ENCODE measurements at regions not wholly inside any gene's neighbourhood (a gene's known extent, or its start where the extent isn't known, plus 50 kb on each side); places are given as distances from the start of the nearest gene placed in this dataset.

DNA sequence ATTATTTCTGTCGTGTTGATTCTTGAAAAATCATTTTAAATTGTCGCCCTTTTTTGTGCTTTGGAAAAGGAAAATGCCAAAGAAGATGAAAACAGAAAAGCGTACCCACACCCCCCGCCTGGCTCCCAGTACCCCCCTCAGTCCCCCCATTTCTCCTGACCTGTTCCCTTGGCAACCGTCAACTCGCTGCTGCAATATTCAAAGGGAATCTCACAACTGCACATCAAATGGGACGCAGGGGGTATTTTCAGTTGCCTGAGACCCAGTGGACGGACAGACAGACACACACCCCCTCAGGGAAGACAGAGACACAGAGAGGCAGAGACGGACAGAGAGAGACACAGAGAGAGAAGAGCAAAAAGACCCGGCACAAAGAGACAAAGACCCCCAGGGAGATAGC lies 83.5 kb upstream of the PRR20G start:
- 27% methylated on average over 9 of the region's 10 CpGs for WGBS (ENCODE audit: missing lambda C conversion rate)
- DNase-seq (ENCODE audit: low read depth in 1 of 2, low spot score in 1 of 2): no peak

DNA sequence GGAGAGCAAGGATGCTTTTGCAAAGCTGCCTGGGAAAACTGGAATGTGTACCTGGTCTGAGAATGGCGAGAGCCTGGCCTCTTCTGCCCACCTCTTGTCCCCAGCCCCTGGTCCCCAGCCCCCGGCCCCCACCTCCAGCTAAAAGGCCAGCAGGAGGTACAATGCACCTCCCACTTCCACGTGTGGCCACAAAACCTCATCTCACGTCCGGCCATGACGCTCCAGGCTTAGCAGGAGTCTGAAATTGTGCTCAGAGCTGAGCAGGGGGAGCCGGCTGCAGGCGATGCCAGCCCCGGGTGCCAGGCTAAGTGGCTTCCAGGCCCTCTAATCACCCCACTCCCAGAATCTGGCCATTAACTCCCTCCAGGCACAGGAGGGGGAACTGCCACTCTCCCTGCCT lies 83.1 kb upstream of the PRR20G start:
- 33% methylated on average over 1 of the region's 9 CpGs for WGBS (ENCODE audit: missing lambda C conversion rate)
- FAIRE-seq: no peak
- H3K4me1 ChIP-seq: no peaks in the 10 kb centered on the region
- no peak overlapping the region for H3K4me3 ChIP-seq
- no peak for ATAC-seq
- H3K9me3 ChIP-seq: no peaks in the 10 kb centered on the region
- TF ChIP-seq, protein P1, sequence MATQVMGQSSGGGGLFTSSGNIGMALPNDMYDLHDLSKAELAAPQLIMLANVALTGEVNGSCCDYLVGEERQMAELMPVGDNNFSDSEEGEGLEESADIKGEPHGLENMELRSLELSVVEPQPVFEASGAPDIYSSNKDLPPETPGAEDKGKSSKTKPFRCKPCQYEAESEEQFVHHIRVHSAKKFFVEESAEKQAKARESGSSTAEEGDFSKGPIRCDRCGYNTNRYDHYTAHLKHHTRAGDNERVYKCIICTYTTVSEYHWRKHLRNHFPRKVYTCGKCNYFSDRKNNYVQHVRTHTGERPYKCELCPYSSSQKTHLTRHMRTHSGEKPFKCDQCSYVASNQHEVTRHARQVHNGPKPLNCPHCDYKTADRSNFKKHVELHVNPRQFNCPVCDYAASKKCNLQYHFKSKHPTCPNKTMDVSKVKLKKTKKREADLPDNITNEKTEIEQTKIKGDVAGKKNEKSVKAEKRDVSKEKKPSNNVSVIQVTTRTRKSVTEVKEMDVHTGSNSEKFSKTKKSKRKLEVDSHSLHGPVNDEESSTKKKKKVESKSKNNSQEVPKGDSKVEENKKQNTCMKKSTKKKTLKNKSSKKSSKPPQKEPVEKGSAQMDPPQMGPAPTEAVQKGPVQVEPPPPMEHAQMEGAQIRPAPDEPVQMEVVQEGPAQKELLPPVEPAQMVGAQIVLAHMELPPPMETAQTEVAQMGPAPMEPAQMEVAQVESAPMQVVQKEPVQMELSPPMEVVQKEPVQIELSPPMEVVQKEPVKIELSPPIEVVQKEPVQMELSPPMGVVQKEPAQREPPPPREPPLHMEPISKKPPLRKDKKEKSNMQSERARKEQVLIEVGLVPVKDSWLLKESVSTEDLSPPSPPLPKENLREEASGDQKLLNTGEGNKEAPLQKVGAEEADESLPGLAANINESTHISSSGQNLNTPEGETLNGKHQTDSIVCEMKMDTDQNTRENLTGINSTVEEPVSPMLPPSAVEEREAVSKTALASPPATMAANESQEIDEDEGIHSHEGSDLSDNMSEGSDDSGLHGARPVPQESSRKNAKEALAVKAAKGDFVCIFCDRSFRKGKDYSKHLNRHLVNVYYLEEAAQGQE (IDR thresholded peaks at IDR 0.05): no peak
- TF ChIP-seq CEBPB (IDR thresholded peaks at IDR 0.05): no peak
- TF ChIP-seq BHLHE40 (IDR thresholded peaks at IDR 0.05; ENCODE audit: low read depth, low read length): no peak
- TF ChIP-seq RFX5 (IDR thresholded peaks at IDR 0.05): no peak
- TF ChIP-seq JUN (IDR thresholded peaks at IDR 0.05): no peak
- no peak for TF ChIP-seq FOXS1 (CRISPR knock-in tag; IDR thresholded peaks at IDR 0.05)
- no peak for TF ChIP-seq RCOR1 (IDR thresholded peaks at IDR 0.05; ENCODE audit: low read depth, low read length)
- no peak for TF ChIP-seq ZNF302 (CRISPR knock-in tag; IDR thresholded peaks at IDR 0.05)
- CTCF ChIA-PET: no interaction called here
- POLR2A ChIA-PET: no interaction called here
- DNase-seq (ENCODE audit: low read depth in 1 of 2, low spot score in 1 of 2): no peak
- H3K27ac ChIP-seq: no peak overlapping the region
- no peak overlapping the region for H3K4me2 ChIP-seq

More for the DNA sequence above, 83.5 kb upstream of the PRR20G start:
- no peaks in the 10 kb centered on the region for H3K4me1 ChIP-seq
- POLR2A ChIA-PET: no interaction called here
- TF ChIP-seq, protein P2, sequence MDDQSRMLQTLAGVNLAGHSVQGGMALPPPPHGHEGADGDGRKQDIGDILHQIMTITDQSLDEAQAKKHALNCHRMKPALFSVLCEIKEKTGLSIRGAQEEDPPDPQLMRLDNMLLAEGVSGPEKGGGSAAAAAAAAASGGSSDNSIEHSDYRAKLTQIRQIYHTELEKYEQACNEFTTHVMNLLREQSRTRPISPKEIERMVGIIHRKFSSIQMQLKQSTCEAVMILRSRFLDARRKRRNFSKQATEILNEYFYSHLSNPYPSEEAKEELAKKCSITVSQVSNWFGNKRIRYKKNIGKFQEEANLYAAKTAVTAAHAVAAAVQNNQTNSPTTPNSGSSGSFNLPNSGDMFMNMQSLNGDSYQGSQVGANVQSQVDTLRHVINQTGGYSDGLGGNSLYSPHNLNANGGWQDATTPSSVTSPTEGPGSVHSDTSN (IDR thresholded peaks at IDR 0.05): no peak
- TF ChIP-seq, protein P1 (IDR thresholded peaks at IDR 0.05): no peak
- FAIRE-seq: no peak
- H3K9me3 ChIP-seq: no peaks in the 10 kb centered on the region
- no peak for ATAC-seq
- H3K4me2 ChIP-seq: no peak overlapping the region
- H3K4me3 ChIP-seq: no peak overlapping the region
- CTCF ChIA-PET: no interaction called here
- H3K27ac ChIP-seq: no peak overlapping the region

DNA sequence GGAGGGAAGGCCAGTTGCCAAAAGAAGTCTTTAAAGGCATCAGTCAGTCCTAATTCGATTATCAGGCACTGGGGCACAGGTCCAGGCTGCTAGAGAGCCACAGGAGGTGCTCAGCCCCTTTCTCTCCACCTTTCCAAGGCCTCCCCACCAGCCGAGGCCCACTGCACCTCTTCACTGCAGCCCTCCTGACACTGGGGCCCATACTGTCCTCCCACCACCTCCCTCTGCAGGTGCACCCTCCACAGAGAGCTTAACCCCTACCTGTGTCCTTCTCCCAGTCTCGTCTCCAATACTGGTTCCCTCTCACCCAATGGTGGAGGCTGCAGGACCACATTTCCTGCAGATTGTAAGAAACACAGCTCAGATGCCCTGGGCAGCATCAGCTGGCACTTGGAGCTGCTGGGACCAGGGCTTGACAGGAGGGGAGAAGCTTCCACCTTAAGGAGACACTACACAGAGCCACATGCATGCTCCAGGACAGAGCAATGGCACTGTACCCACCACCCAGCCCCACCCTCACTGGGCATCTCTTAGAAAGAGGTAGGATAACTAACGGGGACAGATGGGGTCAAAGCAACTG lies 81.6 kb upstream of the PRR20G start:
- no peak overlapping the region for H3K4me2 ChIP-seq
- no peaks in the 10 kb centered on the region for H3K9me3 ChIP-seq
- ChIA-PET CTCF (no interaction called here), POLR2A (no interaction called here)
- TF ChIP-seq EP300 (IDR thresholded peaks at IDR 0.05): no peak
- TF ChIP-seq, protein P3, sequence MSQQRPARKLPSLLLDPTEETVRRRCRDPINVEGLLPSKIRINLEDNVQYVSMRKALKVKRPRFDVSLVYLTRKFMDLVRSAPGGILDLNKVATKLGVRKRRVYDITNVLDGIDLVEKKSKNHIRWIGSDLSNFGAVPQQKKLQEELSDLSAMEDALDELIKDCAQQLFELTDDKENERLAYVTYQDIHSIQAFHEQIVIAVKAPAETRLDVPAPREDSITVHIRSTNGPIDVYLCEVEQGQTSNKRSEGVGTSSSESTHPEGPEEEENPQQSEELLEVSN (IDR thresholded peaks at IDR 0.05; ENCODE audit: borderline replicate concordance, low read depth): no peak
- ATAC-seq: no peak; a peak in 1 of 6 replicates
- no peak overlapping the region for H3K27ac ChIP-seq
- 7% methylated on average over 3 of the region's 4 CpGs for WGBS (ENCODE audit: missing lambda C conversion rate)
- H3K4me1 ChIP-seq: no peaks in the 10 kb centered on the region
- DNase-seq (ENCODE audit: low read depth in 1 of 2, low spot score in 1 of 2): no peak
- FAIRE-seq: no peak
- no peak overlapping the region for H3K4me3 ChIP-seq
